GM21528 (cell line): ENCODE measurements at regions not wholly inside any gene's neighbourhood (a gene's known extent, or its start where the extent isn't known, plus 50 kb on each side); places are given as distances from the start of the nearest gene placed in this dataset.
"Not testable (repeated sequence)": the region's sequence is repeated elsewhere in the genome, so short reads cannot be mapped to it uniquely, and the experiment has no call there.

Experiments used
- ATAC-seq: cut with Tn5 transposase; IDR thresholded peaks from one replicate; pipeline ENCODE4 v1.9.1; 2021; ENCODE audit warnings: mild to moderate bottlenecking, moderate library complexity; ENCODE audit not compliant: unreplicated experiment, low FRiP score

- ATAC-seq, result no peak
Measured at GRCh38 chr2:196511258-196512168, 128.0 kb upstream of the CCDC150 start.

GRCh38 chr2:196513796-196514526 lies 125.6 kb upstream of the CCDC150 start:
- ATAC-seq, result no peak

GRCh38 chr2:196514641-196515040 lies 124.9 kb upstream of the CCDC150 start:
- no peak for ATAC-seq

- no peak for ATAC-seq
Measured at GRCh38 chr2:196515051-196515450, 124.5 kb upstream of the CCDC150 start.

GRCh38 chr2:196515608-196516007 lies 123.9 kb upstream of the CCDC150 start:
- ATAC-seq, result no peak

GRCh38 chr2:196516564-196516963 lies 123.0 kb upstream of the CCDC150 start:
- ATAC-seq, result no peak

GRCh38 chr2:196520605-196521004 lies 118.9 kb upstream of the CCDC150 start:
- no peak for ATAC-seq

GRCh38 chr2:196526981-196527725 lies 112.4 kb upstream of the CCDC150 start:
- ATAC-seq, result not testable (repeated sequence)

GRCh38 chr2:196528486-196529223 lies 110.9 kb upstream of the CCDC150 start:
- ATAC-seq, result no peak

GRCh38 chr2:196530910-196531309 lies 108.6 kb upstream of the CCDC150 start:
- no peak for ATAC-seq

- ATAC-seq, result no peak
Measured at GRCh38 chr2:196533772-196534397, 105.6 kb upstream of the CCDC150 start.

- ATAC-seq, result no peak
Measured at GRCh38 chr2:196534495-196534894, 105.0 kb upstream of the CCDC150 start.

- ATAC-seq, result no peak
Measured at GRCh38 chr2:196535061-196535460, 104.5 kb upstream of the CCDC150 start.

GRCh38 chr2:196535742-196536141 lies 103.8 kb upstream of the CCDC150 start:
- ATAC-seq, result no peak

- ATAC-seq, result no peak
Measured at GRCh38 chr2:196537311-196537710, 102.2 kb upstream of the CCDC150 start.

GRCh38 chr2:196538189-196538588 lies 101.3 kb upstream of the CCDC150 start:
- ATAC-seq, result no peak

- no peak for ATAC-seq
Measured at GRCh38 chr2:196538646-196539045, 100.9 kb upstream of the CCDC150 start.

- no peak for ATAC-seq
Measured at GRCh38 chr2:196544906-196545433, 94.5 kb upstream of the CCDC150 start.

- no peak for ATAC-seq
Measured at GRCh38 chr2:196546151-196546919, 93.2 kb upstream of the CCDC150 start.
